ENCODE measurements at regions not wholly inside any gene's neighbourhood (a gene's known extent, or its start where the extent isn't known, plus 50 kb on each side); places are given as distances from the start of the nearest gene placed in this dataset.
A peak's percentile ranks its signal among the peaks of the same experiment; 100 is the strongest.

DNA sequence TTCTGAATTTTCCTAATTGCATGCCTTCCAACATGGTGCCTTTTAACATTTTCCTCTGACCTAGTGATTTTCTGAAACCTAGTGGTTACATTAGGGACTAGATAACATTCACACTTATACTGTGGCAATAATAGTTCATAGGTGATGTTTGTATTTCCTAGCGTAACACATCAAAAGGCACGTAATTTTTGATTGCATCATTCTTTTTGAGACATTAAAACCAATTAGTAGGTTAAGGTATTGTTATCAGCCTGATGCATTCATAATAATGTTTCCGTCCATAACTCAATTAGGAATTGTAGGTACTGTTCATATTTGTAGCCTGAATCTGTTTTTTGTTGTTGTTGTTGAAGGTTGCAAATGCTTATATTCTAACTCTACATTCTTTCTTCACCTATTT lies 192.4 kb downstream of the ANXA1 start:
- no peaks in the 10 kb centered on the region for H3K4me1 ChIP-seq (ENCODE audit: insufficient read depth, insufficient read length)
- TF ChIP-seq ZNF274 (IDR thresholded peaks at IDR 0.05; ENCODE audit: low read depth, low read length) (no peak), SUZ12 (IDR thresholded peaks at IDR 0.05; ENCODE audit: extremely low read depth, insufficient read depth, insufficient read length) (no peak)
- DNase-seq (ENCODE audit: low read depth, low spot score), result no peak
- H3K4me3 ChIP-seq (ENCODE audit: insufficient read length, low read depth), result no peak overlapping the region
- no peaks in the 10 kb centered on the region for H3K9me3 ChIP-seq (ENCODE audit: insufficient read depth, low read length)
- no peak overlapping the region for H3K9ac ChIP-seq (ENCODE audit: insufficient read length, low read depth)
- H3K36me3 ChIP-seq (ENCODE audit: insufficient read depth, insufficient read length, low read length), result no peaks in the 10 kb centered on the region
- no peaks in the 10 kb centered on the region for H3K27me3 ChIP-seq (ENCODE audit: insufficient read depth, insufficient read length)

DNA sequence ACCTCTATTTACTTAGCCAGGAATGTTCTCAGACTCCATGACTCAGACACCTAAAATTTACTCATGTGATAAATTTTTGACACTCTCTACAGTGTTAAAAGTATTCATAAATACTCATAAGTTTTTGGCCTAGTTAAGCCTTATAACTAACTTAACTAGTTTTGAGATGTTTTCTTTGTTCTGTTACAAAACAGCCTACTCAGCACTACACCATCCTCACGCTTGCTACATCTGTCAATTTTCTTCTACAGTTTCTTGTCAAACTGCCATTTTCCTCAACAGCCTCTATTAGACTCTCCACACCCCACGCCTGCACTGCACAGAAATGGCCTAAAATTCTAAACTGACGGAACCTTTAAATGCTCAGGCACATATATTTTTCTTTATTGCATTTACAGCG lies 195.5 kb downstream of the ANXA1 start:
- Histone ChIP-seq H3K9ac (ENCODE audit: insufficient read length, low read depth) (no peak overlapping the region), H3K36me3 (ENCODE audit: insufficient read depth, insufficient read length, low read length) (no peaks in the 10 kb centered on the region), H3K4me1 (ENCODE audit: insufficient read depth, insufficient read length) (no peaks in the 10 kb centered on the region), H3K9me3 (ENCODE audit: insufficient read depth, low read length) (no peaks in the 10 kb centered on the region), H3K27me3 (ENCODE audit: insufficient read depth, insufficient read length) (no peaks in the 10 kb centered on the region), H3K4me3 (ENCODE audit: insufficient read length, low read depth) (no peak overlapping the region)
- TF ChIP-seq SUZ12 (IDR thresholded peaks at IDR 0.05; ENCODE audit: extremely low read depth, insufficient read depth, insufficient read length), result no peak
- no peak for TF ChIP-seq ZNF274 (IDR thresholded peaks at IDR 0.05; ENCODE audit: low read depth, low read length)
- no peak for TF ChIP-seq YY1 (IDR thresholded peaks at IDR 0.05; ENCODE audit: insufficient read depth, insufficient read length)
- no peak for DNase-seq (ENCODE audit: low read depth, low spot score)

GRCh38 chr9:73347720-73348119 lies 196.1 kb downstream of the ANXA1 start:
- Histone ChIP-seq H3K27me3 (ENCODE audit: insufficient read depth, insufficient read length) (no peaks in the 10 kb centered on the region), H3K9me3 (ENCODE audit: insufficient read depth, low read length) (no peaks in the 10 kb centered on the region), H3K4me3 (ENCODE audit: insufficient read length, low read depth) (no peak overlapping the region), H3K9ac (ENCODE audit: insufficient read length, low read depth) (no peak overlapping the region), H3K36me3 (ENCODE audit: insufficient read depth, insufficient read length, low read length) (no peaks in the 10 kb centered on the region), H3K4me1 (ENCODE audit: insufficient read depth, insufficient read length) (no peaks in the 10 kb centered on the region)
- no peak for DNase-seq (ENCODE audit: low read depth, low spot score)
- no peak for TF ChIP-seq ZNF274 (IDR thresholded peaks at IDR 0.05; ENCODE audit: low read depth, low read length)
- no peak for TF ChIP-seq YY1 (IDR thresholded peaks at IDR 0.05; ENCODE audit: insufficient read depth, insufficient read length)
- no peak for TF ChIP-seq SUZ12 (IDR thresholded peaks at IDR 0.05; ENCODE audit: extremely low read depth, insufficient read depth, insufficient read length)

DNA sequence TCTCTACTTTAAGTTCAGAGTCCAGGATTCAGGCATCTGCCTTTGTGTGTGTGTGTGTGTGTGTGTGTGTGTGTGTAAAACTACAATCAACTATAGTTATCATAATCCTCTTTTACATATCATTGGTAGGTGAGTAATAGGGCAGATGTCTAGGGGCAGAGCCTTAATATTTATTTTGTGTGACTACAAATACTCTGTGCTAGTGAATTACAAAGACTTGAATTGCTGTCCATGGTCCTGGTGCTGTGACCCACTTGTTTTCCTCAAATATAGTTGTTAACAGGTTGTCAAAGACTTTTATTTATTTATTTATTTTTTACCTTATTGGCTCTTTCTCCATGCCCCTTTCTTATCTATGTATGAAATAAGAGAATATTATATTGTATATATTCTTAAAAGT lies 196.8 kb downstream of the ANXA1 start:
- DNase-seq (ENCODE audit: low read depth, low spot score), result peak; percentile 15
- TF ChIP-seq YY1 (IDR thresholded peaks at IDR 0.05; ENCODE audit: insufficient read depth, insufficient read length) (no peak), ZNF274 (IDR thresholded peaks at IDR 0.05; ENCODE audit: low read depth, low read length) (no peak), SUZ12 (IDR thresholded peaks at IDR 0.05; ENCODE audit: extremely low read depth, insufficient read depth, insufficient read length) (no peak)
- Histone ChIP-seq H3K4me3 (ENCODE audit: insufficient read length, low read depth) (no peak overlapping the region), H3K9me3 (ENCODE audit: insufficient read depth, low read length) (no peaks in the 10 kb centered on the region), H3K9ac (ENCODE audit: insufficient read length, low read depth) (no peak overlapping the region), H3K27me3 (ENCODE audit: insufficient read depth, insufficient read length) (no peaks in the 10 kb centered on the region), H3K36me3 (ENCODE audit: insufficient read depth, insufficient read length, low read length) (no peaks in the 10 kb centered on the region), H3K4me1 (ENCODE audit: insufficient read depth, insufficient read length) (no peaks in the 10 kb centered on the region)

DNA sequence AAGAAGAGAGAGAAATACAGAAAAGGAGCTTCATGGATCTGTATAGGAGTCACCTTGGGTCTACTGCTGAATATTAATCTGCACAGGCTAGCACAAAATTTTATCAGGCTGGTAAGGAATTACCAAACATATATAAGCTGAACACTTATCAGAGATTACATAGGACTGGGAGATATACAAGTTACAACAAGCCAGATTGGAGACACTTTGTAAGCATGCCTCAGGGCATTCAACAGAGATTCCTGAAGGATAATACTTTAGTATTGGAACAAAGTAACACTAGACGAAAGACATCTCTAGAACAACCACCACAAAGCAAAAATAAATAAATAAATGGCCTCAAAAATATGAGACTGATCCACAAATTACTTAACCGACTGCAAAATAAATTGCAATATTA lies 197.8 kb downstream of the ANXA1 start:
- H3K9ac ChIP-seq (ENCODE audit: insufficient read length, low read depth), result no peak overlapping the region
- TF ChIP-seq YY1 (IDR thresholded peaks at IDR 0.05; ENCODE audit: insufficient read depth, insufficient read length), result no peak
- no peaks in the 10 kb centered on the region for H3K36me3 ChIP-seq (ENCODE audit: insufficient read depth, insufficient read length, low read length)
- no peaks in the 10 kb centered on the region for H3K27me3 ChIP-seq (ENCODE audit: insufficient read depth, insufficient read length)
- no peaks in the 10 kb centered on the region for H3K9me3 ChIP-seq (ENCODE audit: insufficient read depth, low read length)
- DNase-seq (ENCODE audit: low read depth, low spot score), result no peak
- no peak overlapping the region for H3K4me3 ChIP-seq (ENCODE audit: insufficient read length, low read depth)
- H3K4me1 ChIP-seq (ENCODE audit: insufficient read depth, insufficient read length), result no peaks in the 10 kb centered on the region

- no peak for TF ChIP-seq YY1 (IDR thresholded peaks at IDR 0.05; ENCODE audit: insufficient read depth, insufficient read length)
- TF ChIP-seq ZNF274 (IDR thresholded peaks at IDR 0.05; ENCODE audit: low read depth, low read length), result no peak
- no peak for TF ChIP-seq SUZ12 (IDR thresholded peaks at IDR 0.05; ENCODE audit: extremely low read depth, insufficient read depth, insufficient read length)
These were observed 205.9 kb downstream of the ANXA1 start for GRCh38 chr9:73357607-73358006.

GRCh38 chr9:73370053-73370452 lies 218.4 kb downstream of the ANXA1 start:
- no peak for DNase-seq (ENCODE audit: low read depth, low spot score)
- no peak for TF ChIP-seq YY1 (IDR thresholded peaks at IDR 0.05; ENCODE audit: insufficient read depth, insufficient read length)
- TF ChIP-seq SUZ12 (IDR thresholded peaks at IDR 0.05; ENCODE audit: extremely low read depth, insufficient read depth, insufficient read length), result no peak
- no peak for TF ChIP-seq ZNF274 (IDR thresholded peaks at IDR 0.05; ENCODE audit: low read depth, low read length)
- Histone ChIP-seq H3K9me3 (ENCODE audit: insufficient read depth, low read length) (no peaks in the 10 kb centered on the region), H3K4me1 (ENCODE audit: insufficient read depth, insufficient read length) (no peaks in the 10 kb centered on the region), H3K36me3 (ENCODE audit: insufficient read depth, insufficient read length, low read length) (no peaks in the 10 kb centered on the region), H3K9ac (ENCODE audit: insufficient read length, low read depth) (no peak overlapping the region), H3K27me3 (ENCODE audit: insufficient read depth, insufficient read length) (no peaks in the 10 kb centered on the region), H3K4me3 (ENCODE audit: insufficient read length, low read depth) (no peak overlapping the region)

More at GRCh38 chr9:73357607-73358006, 205.9 kb downstream of the ANXA1 start:
- DNase-seq (ENCODE audit: low read depth, low spot score), result no peak
- no peaks in the 10 kb centered on the region for H3K27me3 ChIP-seq (ENCODE audit: insufficient read depth, insufficient read length)
- no peak overlapping the region for H3K9ac ChIP-seq (ENCODE audit: insufficient read length, low read depth)
- H3K9me3 ChIP-seq (ENCODE audit: insufficient read depth, low read length), result no peaks in the 10 kb centered on the region
- no peak overlapping the region for H3K4me3 ChIP-seq (ENCODE audit: insufficient read length, low read depth)
- no peaks in the 10 kb centered on the region for H3K36me3 ChIP-seq (ENCODE audit: insufficient read depth, insufficient read length, low read length)
- no peaks in the 10 kb centered on the region for H3K4me1 ChIP-seq (ENCODE audit: insufficient read depth, insufficient read length)

GRCh38 chr9:73371801-73372200 lies 220.1 kb downstream of the ANXA1 start:
- H3K9me3 ChIP-seq (ENCODE audit: insufficient read depth, low read length), result no peaks in the 10 kb centered on the region
- DNase-seq (ENCODE audit: low read depth, low spot score), result no peak
- no peak overlapping the region for H3K9ac ChIP-seq (ENCODE audit: insufficient read length, low read depth)
- H3K4me1 ChIP-seq (ENCODE audit: insufficient read depth, insufficient read length), result no peaks in the 10 kb centered on the region
- TF ChIP-seq YY1 (IDR thresholded peaks at IDR 0.05; ENCODE audit: insufficient read depth, insufficient read length), result no peak
- TF ChIP-seq ZNF274 (IDR thresholded peaks at IDR 0.05; ENCODE audit: low read depth, low read length), result no peak
- no peak for TF ChIP-seq SUZ12 (IDR thresholded peaks at IDR 0.05; ENCODE audit: extremely low read depth, insufficient read depth, insufficient read length)
- H3K27me3 ChIP-seq (ENCODE audit: insufficient read depth, insufficient read length), result no peaks in the 10 kb centered on the region
- no peaks in the 10 kb centered on the region for H3K36me3 ChIP-seq (ENCODE audit: insufficient read depth, insufficient read length, low read length)
- H3K4me3 ChIP-seq (ENCODE audit: insufficient read length, low read depth), result no peak overlapping the region
